Heart left ventricle (tissue), 13 donors: ENCODE measurements at regions not wholly inside any gene's neighbourhood (a gene's known extent, or its start where the extent isn't known, plus 50 kb on each side); places are given as distances from the start of the nearest gene placed in this dataset.

ENCODE experiments used
- POLR2A ChIP-seq, 2 donors: fragments of 450-650 bp; IDR thresholded peaks; one replicate each; pipeline ENCODE4 v1.6.1; 2017; ENCODE audit warnings: antibody characterized with exemption in 2 of 2, mild to moderate bottlenecking in 2 of 2, moderate library complexity in 2 of 2
- TF ChIP-seq, protein P1 (sequence below), 12 donors: fragments of 200-600 bp; sonication (generic) in 4 of 12; IDR thresholded peaks; one replicate each; pipeline versions ENCODE4 v1.5.0 to v1.8.0; 2018 to 2022; ENCODE audit warnings: antibody characterized with exemption in 12 of 12, mild to moderate bottlenecking in 5 of 12
- donor health status: ischemic (EF 13 %, LVEDD 7.1; RV severe dilation, severe dysfunction).
- donor health status: DM: no; HTN: yes; CAD: no.
- donor health status: DM: no; HTN: no; CAD: no.
- donor health status: ischemic (EF 25% LVEDD 6.9; RV normal size, moderate dysfunction).
- donor health status: ischemic (EF 25% LVEDD 5.7; RV mildly dilated, moderate dysfunction).
- donor health status: ischemic (EF 35%, LVEDD 5.7; RV mildly dilated, moderate dysfunction).
- donor health status: nonischemic (EF 11% LVEDD 7.7; RV severe dilation, severe dysfunction).
- donor health status: DM: yes; HTN: yes; CAD: no.
- donor health status: PGD.
- donor health status: ischemic (EF 29% LVEDD 5.4; RV normal size, mild dysfunction).
- donor health status: nonischemic (EF 23%, LVEDD 6.1; RV moderate dilation, normal function).

DNA sequence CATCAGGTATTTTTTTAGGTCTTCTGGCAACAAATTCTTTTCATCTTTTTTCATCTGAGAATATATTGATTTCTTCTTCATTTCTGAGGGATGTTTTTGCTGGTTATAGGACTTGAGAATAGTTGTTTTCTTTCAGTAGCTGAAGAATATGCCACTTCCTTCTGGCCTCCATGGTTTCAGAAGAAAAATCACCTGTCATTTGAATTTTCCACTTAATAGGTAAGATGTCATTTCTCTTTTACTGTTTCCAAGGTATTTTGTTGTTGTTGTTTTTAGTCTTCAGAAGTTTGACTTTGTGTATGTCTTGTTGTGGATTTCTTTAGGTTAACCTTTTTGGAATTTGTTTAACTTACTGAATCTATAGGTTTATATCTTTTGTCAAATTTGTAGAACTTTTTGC lies 257.8 kb upstream of the AMIGO2 start:
- TF ChIP-seq, protein P1, sequence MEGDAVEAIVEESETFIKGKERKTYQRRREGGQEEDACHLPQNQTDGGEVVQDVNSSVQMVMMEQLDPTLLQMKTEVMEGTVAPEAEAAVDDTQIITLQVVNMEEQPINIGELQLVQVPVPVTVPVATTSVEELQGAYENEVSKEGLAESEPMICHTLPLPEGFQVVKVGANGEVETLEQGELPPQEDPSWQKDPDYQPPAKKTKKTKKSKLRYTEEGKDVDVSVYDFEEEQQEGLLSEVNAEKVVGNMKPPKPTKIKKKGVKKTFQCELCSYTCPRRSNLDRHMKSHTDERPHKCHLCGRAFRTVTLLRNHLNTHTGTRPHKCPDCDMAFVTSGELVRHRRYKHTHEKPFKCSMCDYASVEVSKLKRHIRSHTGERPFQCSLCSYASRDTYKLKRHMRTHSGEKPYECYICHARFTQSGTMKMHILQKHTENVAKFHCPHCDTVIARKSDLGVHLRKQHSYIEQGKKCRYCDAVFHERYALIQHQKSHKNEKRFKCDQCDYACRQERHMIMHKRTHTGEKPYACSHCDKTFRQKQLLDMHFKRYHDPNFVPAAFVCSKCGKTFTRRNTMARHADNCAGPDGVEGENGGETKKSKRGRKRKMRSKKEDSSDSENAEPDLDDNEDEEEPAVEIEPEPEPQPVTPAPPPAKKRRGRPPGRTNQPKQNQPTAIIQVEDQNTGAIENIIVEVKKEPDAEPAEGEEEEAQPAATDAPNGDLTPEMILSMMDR (IDR thresholded peaks at IDR 0.05): no peak
- TF ChIP-seq POLR2A (IDR thresholded peaks at IDR 0.05): no peak
